ENCODE measurements at regions not wholly inside any gene's neighbourhood (a gene's known extent, or its start where the extent isn't known, plus 50 kb on each side); places are given as distances from the start of the nearest gene placed in this dataset.

DNA sequence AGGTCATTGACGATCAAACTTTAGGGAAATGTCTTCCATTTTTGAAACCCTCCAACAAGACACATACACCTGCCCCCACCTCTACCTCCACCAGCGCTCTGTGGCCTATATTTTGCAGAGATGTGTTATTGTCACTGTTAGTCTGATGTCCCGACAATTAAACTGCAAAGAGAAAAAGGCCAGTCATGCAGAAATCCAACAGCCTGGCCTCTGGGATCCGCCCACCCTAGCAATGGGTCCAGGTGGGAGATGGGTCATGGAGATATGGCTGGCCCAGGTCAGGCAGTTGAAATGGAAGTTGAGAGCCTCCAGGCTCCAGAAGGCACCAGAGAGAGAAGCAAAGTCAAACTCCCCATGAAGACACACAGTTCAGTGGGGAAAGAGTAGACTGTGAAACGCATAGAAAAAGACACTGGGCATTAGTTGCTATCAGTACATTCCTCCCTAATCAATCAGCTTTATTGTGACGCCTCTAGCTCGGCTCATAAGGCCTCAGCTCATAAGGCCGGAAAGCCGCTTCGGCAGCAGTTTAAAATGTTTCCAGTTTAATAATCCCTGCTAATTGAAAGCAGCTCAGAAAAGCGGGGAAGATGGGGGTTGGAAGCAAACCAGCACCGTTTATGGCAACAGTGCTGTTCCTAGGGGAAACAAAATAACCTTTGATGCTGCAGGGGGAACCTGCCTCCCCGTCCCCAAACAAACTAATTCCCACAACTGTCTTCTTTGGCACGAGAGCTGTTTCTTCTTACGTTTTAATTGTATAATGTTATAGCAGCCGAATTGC, 239.7 kb upstream of the ZNF507 start:
- H3K36me3 ChIP-seq (ENCODE audit: control insufficient read depth, insufficient read depth, low read length): no peaks in the 10 kb centered on the region
- H3K27me3 ChIP-seq (ENCODE audit: control insufficient read depth, insufficient read depth, low read length): peaks cover 2% of the 10 kb centered on the region
- no peak overlapping the region for H3K4me3 ChIP-seq (ENCODE audit: low read length)
- no peak overlapping the region for H3K27ac ChIP-seq (ENCODE audit: low read depth, low read length)
- H3K9ac ChIP-seq (ENCODE audit: low read length): no peak overlapping the region
- no peaks in the 10 kb centered on the region for H3K4me1 ChIP-seq (ENCODE audit: control insufficient read depth, insufficient read depth, low read length)

DNA sequence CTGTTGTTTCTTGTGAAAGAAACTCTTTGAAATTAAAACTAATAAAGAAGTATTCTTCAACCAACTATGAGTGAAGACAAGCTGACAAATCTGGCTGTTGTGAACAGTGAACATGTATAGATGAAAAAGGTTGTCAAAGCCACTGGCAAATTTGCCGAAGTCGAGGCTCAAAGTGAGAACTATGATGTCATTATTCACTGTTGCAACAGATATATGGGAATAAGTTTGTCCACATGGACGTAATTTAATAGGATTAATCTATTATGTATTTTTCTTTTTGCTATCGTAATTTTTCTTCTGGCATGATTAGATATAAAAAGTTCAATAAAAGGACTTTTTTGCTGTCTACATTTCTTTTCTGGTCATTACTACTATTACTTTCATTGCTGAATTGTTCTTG, 223.2 kb upstream of the ZNF507 start:
- H3K4me1 ChIP-seq (ENCODE audit: control insufficient read depth, insufficient read depth, low read length): no peaks in the 10 kb centered on the region

DNA sequence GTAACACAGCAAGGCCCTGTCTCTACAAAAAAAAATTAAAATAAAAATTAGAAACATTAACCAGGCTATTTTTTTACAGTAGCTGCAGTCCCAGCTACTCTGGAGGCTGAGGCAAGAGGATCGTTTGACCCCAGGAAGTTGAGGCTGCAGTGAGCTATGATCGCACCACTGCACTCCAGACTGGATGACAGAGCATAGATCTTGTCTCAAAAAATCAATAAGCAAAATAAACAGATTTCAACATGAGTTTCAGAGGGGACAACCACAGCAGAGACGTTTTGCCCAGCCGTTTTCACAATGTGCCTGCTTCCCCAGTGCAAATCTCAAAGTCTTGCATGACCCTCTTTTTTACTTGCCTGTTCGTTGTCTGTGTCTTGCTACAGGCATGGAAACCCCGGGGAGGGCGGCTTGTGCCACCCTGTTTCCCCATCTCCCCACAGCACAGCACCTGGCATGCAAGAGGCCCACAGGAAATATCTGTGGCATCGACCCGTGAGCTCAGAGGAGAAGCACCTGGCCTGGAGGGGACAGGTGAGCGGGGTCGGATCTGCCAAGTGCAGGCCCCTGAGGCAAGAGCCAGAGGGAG, 222.0 kb upstream of the ZNF507 start:
- Histone ChIP-seq H3K27ac (ENCODE audit: low read depth, low read length) (no peak overlapping the region), H3K4me3 (ENCODE audit: low read length) (no peak overlapping the region), H3K4me1 (ENCODE audit: control insufficient read depth, insufficient read depth, low read length) (no peaks in the 10 kb centered on the region), H3K36me3 (ENCODE audit: control insufficient read depth, insufficient read depth, low read length) (no peaks in the 10 kb centered on the region), H3K27me3 (ENCODE audit: control insufficient read depth, insufficient read depth, low read length) (no peaks in the 10 kb centered on the region), H3K9ac (ENCODE audit: low read length) (no peak overlapping the region)

More for the DNA sequence above, 223.2 kb upstream of the ZNF507 start:
- no peak overlapping the region for H3K4me3 ChIP-seq (ENCODE audit: low read length)
- no peak overlapping the region for H3K9ac ChIP-seq (ENCODE audit: low read length)
- H3K36me3 ChIP-seq (ENCODE audit: control insufficient read depth, insufficient read depth, low read length): no peaks in the 10 kb centered on the region
- H3K27ac ChIP-seq (ENCODE audit: low read depth, low read length): no peak overlapping the region
- no peaks in the 10 kb centered on the region for H3K27me3 ChIP-seq (ENCODE audit: control insufficient read depth, insufficient read depth, low read length)

DNA sequence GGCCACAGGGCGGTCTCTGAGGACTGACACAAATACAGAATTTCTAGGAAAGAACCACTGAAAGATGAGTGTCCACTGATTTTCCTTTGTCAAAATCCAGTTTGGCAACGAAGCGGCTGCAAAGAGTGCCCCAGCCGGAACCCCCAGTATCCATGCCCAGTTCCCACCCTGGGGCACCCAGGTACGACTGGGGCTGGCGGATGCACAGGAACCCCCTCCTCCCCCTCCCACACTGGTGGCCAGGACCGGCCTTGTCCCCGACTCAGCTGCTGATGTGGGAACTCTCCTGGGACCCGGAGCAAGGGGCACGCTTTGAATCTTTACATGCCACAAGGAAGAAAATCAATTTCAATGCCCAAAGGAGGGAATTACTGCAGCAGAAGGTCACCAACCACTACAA, 220.8 kb upstream of the ZNF507 start:
- H3K27me3 ChIP-seq (ENCODE audit: control insufficient read depth, insufficient read depth, low read length): no peaks in the 10 kb centered on the region
- no peak overlapping the region for H3K9ac ChIP-seq (ENCODE audit: low read length)
- H3K36me3 ChIP-seq (ENCODE audit: control insufficient read depth, insufficient read depth, low read length): no peaks in the 10 kb centered on the region
- no peaks in the 10 kb centered on the region for H3K4me1 ChIP-seq (ENCODE audit: control insufficient read depth, insufficient read depth, low read length)
- H3K4me3 ChIP-seq (ENCODE audit: low read length): no peak overlapping the region
- no peak overlapping the region for H3K27ac ChIP-seq (ENCODE audit: low read depth, low read length)

DNA sequence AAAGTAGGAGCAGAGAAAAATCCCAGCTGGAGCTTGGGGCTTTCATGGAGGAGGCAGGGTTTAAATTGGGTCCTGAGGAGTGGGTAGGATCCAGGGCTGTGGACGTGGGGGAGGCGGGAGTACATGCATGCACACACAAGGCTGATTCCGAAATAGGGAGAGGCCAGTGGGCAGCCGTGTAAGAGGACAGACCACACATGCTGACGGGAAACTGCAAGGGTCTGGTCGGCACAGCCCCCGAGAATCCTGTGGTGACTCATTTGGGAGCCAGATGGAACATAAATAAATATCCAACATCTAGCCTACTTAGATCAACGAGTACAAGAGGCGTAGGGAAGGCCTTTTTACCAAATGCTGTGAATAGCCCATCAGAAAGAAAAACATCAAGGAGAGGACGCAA, 216.3 kb upstream of the ZNF507 start:
- Histone ChIP-seq H3K4me3 (ENCODE audit: low read length) (no peak overlapping the region), H3K27me3 (ENCODE audit: control insufficient read depth, insufficient read depth, low read length) (no peaks in the 10 kb centered on the region), H3K4me1 (ENCODE audit: control insufficient read depth, insufficient read depth, low read length) (peaks cover 7% of the 10 kb centered on the region), H3K36me3 (ENCODE audit: control insufficient read depth, insufficient read depth, low read length) (no peaks in the 10 kb centered on the region), H3K9ac (ENCODE audit: low read length) (no peak overlapping the region), H3K27ac (ENCODE audit: low read depth, low read length) (no peak overlapping the region)

DNA sequence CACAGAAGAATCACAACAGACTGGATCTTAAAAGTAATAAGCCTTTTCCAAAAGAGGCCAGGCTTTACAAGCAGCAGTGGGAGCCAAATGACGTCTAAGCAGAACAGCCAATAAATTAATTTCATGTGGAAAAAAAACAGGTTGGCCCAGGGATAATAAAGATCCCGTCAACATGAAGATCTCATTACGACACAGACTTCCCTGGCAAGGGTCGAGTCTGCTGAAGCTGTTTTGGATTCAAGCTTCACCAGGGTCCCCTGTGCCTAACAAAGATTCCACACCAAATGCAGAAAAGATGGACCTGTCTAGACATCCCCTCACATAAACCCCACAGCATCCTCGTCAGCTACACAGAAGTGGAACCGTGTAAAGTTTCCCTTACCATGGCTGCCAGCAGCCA, 215.1 kb upstream of the ZNF507 start:
- Histone ChIP-seq H3K27ac (ENCODE audit: low read depth, low read length) (no peak overlapping the region), H3K36me3 (ENCODE audit: control insufficient read depth, insufficient read depth, low read length) (no peaks in the 10 kb centered on the region), H3K27me3 (ENCODE audit: control insufficient read depth, insufficient read depth, low read length) (no peaks in the 10 kb centered on the region), H3K4me3 (ENCODE audit: low read length) (no peak overlapping the region), H3K4me1 (ENCODE audit: control insufficient read depth, insufficient read depth, low read length) (peaks cover 7% of the 10 kb centered on the region), H3K9ac (ENCODE audit: low read length) (no peak overlapping the region)

DNA sequence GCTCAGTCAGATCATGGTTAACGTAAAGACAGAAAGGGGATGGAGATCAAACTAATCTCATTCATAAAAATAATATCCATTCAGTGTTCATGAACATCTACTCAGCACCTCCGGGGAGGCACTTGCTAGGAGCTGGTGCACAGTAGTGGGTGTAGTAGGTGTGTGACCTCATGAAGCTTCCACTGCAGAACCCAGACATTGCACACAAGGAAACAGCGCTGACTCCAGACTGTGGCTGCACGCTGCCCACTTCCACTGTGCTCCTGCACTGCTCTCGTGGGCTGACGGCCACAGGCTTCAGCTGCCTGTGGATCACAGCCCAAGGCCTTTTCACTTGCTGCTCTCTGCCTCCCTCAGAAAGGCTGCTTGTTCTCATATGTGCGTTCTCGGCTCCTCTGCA, 214.4 kb upstream of the ZNF507 start:
- Histone ChIP-seq H3K27me3 (ENCODE audit: control insufficient read depth, insufficient read depth, low read length) (no peaks in the 10 kb centered on the region), H3K9ac (ENCODE audit: low read length) (no peak overlapping the region), H3K27ac (ENCODE audit: low read depth, low read length) (no peak overlapping the region), H3K4me1 (ENCODE audit: control insufficient read depth, insufficient read depth, low read length) (peaks cover 7% of the 10 kb centered on the region), H3K4me3 (ENCODE audit: low read length) (no peak overlapping the region), H3K36me3 (ENCODE audit: control insufficient read depth, insufficient read depth, low read length) (no peaks in the 10 kb centered on the region)

DNA sequence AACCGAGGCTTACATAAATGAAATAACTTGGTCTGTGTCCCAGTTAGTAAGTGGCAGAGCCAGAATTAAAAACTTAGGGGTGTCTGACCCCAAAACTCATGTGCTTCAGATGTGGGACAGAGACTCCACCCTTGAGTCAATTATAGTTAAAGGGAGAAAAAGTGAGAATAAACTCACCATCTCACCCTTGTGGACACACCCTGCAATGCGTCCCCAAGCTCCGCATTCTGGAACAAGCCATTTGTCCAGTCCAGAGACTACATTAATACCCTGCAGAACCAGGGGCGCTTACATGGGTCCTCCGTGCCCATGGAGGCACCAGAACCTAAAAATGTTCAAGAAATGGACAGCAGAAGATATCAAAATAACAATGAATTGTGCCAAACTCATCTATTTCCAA, 207.0 kb upstream of the ZNF507 start:
- Histone ChIP-seq H3K9ac (ENCODE audit: low read length) (no peak overlapping the region), H3K4me1 (ENCODE audit: control insufficient read depth, insufficient read depth, low read length) (no peaks in the 10 kb centered on the region), H3K36me3 (ENCODE audit: control insufficient read depth, insufficient read depth, low read length) (no peaks in the 10 kb centered on the region), H3K4me3 (ENCODE audit: low read length) (no peak overlapping the region), H3K27ac (ENCODE audit: low read depth, low read length) (no peak overlapping the region), H3K27me3 (ENCODE audit: control insufficient read depth, insufficient read depth, low read length) (no peaks in the 10 kb centered on the region)

DNA sequence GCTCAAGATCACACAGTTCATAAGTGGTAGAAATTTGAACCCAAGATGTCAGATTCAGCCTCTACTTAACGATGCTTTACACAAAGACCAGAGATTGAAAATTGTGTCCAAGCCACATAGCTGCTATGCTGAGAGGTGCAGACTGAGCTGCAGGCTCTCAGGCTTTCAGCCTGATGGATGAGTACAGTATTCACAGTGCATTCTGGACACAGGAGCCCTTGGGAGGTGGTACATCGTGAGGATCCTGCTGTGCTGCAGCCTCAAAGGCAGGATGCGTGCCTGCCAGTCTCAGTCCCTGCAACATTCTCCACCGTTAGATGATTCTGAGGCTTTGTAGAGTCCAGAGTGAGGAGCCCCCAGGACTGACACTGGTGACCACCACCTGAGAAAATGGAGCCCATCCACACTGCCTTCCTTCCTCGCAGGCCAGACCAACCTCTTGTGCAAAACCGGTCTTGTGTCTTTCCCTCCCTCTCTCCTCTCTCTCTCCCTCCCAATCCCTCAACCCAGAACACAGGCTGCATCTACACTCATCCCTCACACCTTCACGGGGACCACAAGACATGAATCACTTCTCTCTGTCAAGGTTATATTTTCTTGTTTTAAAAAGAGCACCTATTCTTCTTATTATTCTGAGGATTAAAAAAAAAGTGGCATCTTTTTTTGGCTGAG, 203.4 kb upstream of the ZNF507 start:
- no peak overlapping the region for H3K9ac ChIP-seq (ENCODE audit: low read length)
- no peaks in the 10 kb centered on the region for H3K36me3 ChIP-seq (ENCODE audit: control insufficient read depth, insufficient read depth, low read length)
- no peaks in the 10 kb centered on the region for H3K4me1 ChIP-seq (ENCODE audit: control insufficient read depth, insufficient read depth, low read length)
- H3K27ac ChIP-seq (ENCODE audit: low read depth, low read length): no peak overlapping the region
- no peaks in the 10 kb centered on the region for H3K27me3 ChIP-seq (ENCODE audit: control insufficient read depth, insufficient read depth, low read length)
- H3K4me3 ChIP-seq (ENCODE audit: low read length): no peak overlapping the region

DNA sequence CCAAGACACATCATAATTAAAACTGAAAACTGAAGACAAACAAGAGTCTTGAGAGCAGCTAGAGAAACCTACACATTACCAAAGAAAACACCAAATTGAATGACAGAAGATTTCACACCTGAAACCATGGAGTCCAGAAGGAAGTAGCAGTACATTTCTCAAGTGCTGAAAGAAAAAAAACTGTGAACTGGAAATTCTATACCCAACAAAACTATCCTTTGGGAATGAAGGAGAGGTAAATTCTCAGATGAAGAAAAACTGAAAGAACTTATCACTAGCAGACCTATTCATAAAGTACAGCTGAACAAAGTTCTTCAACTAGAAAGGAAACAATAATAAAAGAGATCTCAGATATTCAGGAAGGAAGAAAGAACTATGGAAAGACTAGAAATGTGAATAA, 198.7 kb upstream of the ZNF507 start:
- Histone ChIP-seq H3K36me3 (ENCODE audit: control insufficient read depth, insufficient read depth, low read length) (no peaks in the 10 kb centered on the region), H3K27ac (ENCODE audit: low read depth, low read length) (no peak overlapping the region), H3K9ac (ENCODE audit: low read length) (no peak overlapping the region), H3K4me1 (ENCODE audit: control insufficient read depth, insufficient read depth, low read length) (no peaks in the 10 kb centered on the region), H3K27me3 (ENCODE audit: control insufficient read depth, insufficient read depth, low read length) (no peaks in the 10 kb centered on the region), H3K4me3 (ENCODE audit: low read length) (no peak overlapping the region)

DNA sequence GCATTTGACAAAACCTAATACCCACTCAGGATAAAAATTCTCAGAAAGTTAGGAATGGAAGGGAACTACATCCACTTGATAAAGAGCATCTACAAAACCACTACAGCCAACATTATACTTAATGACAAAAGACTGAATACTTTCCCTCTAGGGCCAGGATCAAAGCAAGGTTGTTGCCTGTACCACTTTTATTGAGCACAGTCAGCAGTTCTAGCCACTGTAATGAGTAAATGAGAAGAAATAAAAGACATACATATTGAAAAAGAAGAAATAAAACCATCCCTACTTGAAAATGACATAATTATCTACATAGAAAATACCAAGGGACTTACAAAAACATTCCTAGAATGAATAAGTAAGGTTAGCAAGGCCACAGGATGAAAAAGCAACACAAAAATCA, 194.8 kb upstream of the ZNF507 start:
- Histone ChIP-seq H3K4me3 (ENCODE audit: low read length) (no peak overlapping the region), H3K27ac (ENCODE audit: low read depth, low read length) (no peak overlapping the region), H3K27me3 (ENCODE audit: control insufficient read depth, insufficient read depth, low read length) (no peaks in the 10 kb centered on the region), H3K36me3 (ENCODE audit: control insufficient read depth, insufficient read depth, low read length) (no peaks in the 10 kb centered on the region), H3K4me1 (ENCODE audit: control insufficient read depth, insufficient read depth, low read length) (no peaks in the 10 kb centered on the region), H3K9ac (ENCODE audit: low read length) (no peak overlapping the region)

DNA sequence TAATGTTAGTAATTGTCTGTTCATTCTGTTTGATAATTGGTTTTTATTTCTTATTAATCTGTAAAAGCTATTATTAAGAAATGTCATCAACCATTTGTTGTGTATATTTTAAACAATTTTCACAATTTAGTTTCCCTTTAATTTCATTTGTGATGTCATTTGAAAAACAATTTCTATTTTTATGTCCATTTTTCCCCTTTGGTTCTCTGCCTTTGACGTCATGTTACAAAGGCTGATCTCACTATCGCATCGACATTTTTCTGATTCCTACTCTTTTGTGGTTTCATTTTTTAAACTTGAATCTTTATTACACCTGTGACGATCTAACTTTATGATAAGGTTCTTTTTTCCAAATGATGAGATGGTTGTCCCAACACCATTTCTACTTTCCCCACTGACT, 191.0 kb upstream of the ZNF507 start:
- H3K27me3 ChIP-seq (ENCODE audit: control insufficient read depth, insufficient read depth, low read length): no peaks in the 10 kb centered on the region
- H3K36me3 ChIP-seq (ENCODE audit: control insufficient read depth, insufficient read depth, low read length): no peaks in the 10 kb centered on the region

More for the DNA sequence above, 191.0 kb upstream of the ZNF507 start:
- Histone ChIP-seq H3K4me1 (ENCODE audit: control insufficient read depth, insufficient read depth, low read length) (no peaks in the 10 kb centered on the region), H3K4me3 (ENCODE audit: low read length) (no peak overlapping the region), H3K27ac (ENCODE audit: low read depth, low read length) (no peak overlapping the region), H3K9ac (ENCODE audit: low read length) (no peak overlapping the region)

Measured in rectal smooth muscle tissue (tissue), 1 donor.